Myocyte (in vitro differentiated cells): ENCODE measurements at regions not wholly inside any gene's neighbourhood (a gene's known extent, or its start where the extent isn't known, plus 50 kb on each side); places are given as distances from the start of the nearest gene placed in this dataset.
"Not testable (repeated sequence)": the region's sequence is repeated elsewhere in the genome, so short reads cannot be mapped to it uniquely, and the experiment has no call there.

Experiments used
- DNase-seq: peaks from one replicate; pipeline ENCODE4 v3.0.0-alpha.2; 2012; ENCODE audit warnings: low read depth

GRCh38 chr11:37465221-37465620, 867.2 kb upstream of the RAG2 start:
- no peak for DNase-seq

GRCh38 chr11:37459456-37459855, 861.4 kb upstream of the RAG2 start:
- DNase-seq = no peak

DNA sequence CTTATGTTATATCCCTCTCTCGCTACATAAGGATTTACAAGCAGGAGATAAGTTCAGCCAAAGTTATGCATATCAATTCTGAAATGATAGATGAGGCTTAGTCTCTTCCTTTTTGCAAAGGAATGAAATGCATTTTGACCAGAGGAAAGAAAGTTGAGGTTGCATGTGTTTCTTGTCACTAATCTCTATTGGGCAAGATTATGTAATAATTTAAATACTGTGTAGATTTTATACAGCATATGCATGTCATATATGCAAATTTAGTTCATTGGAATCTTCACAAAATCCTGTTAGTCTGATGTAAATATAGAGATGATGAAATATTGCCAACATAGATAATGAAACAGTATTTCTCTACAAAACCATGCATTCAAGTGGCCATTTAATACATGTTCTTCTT, 858.7 kb upstream of the RAG2 start:
- DNase-seq = no peak

GRCh38 chr11:37451903-37452302, 853.9 kb upstream of the RAG2 start:
- no peak for DNase-seq

DNA sequence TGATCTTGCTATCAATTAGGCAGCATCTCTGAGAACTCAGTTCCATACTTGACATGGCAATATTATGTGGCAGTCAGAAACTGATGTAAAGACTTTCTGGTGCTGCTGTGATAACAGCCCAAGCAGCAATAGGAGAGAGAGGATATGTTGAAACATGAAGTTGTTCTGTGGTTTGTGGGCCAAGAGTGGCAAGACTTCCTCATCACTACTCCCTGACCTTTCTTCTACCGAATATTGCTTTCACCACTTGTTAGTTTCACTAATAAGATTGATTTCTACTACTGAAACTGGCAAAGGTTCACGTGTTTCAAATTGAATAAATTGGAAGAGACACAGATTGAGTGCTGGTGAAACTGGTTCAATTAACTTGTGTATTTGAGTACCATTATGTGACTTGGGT, 852.6 kb upstream of the RAG2 start:
- DNase-seq = peak; percentile 3

GRCh38 chr11:37449146-37449545, 851.1 kb upstream of the RAG2 start:
- peak; percentile 67 for DNase-seq

DNA sequence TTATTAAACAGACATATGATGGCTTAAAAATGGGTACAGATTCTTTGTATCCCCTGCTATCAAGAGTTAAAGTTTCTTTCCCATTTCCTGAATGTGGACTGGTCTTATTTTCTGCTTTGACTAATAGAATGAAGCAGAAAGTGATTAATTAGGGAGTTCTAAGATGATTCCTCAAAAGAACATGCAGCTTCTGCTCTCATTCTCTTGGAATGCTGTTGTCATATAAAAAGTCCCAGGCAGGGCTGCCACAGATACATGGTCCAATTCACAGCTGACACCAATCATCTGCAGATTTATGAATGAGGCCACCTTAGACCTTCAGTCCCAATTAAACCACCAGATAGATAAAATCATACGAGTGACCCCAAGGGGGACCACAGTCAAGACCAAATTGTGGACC, 844.5 kb upstream of the RAG2 start:
- DNase-seq = no peak

GRCh38 chr11:37431633-37432230, 833.7 kb upstream of the RAG2 start:
- DNase-seq = not testable (repeated sequence)

DNA sequence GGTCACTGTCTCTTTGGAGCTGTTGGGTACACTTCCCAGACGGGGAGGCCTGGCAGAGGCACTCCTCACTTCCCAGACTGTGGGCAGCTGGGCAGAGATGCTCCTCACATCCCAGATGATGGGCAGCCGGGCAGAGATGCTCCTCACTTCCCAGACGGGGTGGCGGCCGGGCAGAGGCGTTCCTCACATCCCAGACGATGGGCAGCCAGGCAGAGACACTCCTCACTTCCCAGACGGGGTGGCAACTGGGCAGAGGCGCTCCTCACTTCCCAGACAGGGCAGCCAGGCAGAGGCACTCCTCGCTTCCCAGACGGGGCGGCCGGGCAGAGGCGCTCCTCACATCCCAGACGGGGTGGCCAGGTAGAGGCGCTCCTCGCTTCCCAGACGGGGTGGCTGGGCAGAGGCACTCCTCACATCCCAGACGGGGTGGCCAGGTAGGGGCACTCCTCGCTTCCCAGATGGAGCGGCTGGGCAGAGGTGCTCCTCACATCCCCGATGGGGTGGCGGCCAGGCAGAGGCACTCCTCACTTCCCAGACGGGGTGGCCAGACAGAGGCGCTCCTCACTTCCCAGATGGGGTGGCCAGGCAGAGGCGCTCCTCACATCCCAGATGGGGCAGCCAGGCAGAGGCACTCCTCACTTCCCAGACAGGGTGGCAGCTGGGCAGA, 833.1 kb upstream of the RAG2 start:
- not testable (repeated sequence) for DNase-seq

DNA sequence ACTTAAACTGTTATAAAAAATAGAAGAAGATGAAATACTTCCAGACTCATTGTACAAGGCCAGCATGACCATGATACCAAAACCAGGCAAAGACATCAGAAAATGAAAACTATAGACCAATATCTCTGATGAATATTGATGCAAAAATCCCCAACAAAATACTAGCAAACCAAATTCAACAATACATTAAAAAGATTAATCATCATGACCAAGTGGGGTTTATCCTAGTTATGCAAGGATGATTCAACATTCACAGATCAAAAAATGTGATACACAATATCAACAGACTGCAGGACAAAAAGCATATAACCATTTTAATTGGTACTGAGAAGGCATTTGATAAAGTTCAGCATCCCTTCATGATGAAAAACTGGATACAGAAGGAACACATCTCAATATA, 824.5 kb upstream of the RAG2 start:
- DNase-seq = no peak

DNA sequence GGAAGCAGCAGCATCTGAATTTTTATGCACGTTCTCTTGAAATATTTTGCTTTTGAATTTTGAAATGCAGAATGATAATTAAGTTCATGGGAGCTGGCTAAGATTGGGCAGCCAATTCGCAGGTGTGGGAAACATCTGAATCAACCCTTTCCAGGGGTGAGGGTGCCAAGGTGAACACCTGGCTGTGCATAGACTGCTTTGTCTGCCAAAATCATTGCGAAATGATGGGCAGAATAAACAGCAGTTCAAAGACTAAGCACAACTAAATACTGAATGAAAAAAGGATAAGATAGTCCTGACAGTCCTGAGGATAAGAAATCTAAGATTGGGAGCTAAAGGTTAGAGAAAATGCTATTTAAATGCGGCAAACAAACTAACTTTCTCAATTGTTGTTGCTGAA, 813.3 kb upstream of the RAG2 start:
- DNase-seq = no peak

DNA sequence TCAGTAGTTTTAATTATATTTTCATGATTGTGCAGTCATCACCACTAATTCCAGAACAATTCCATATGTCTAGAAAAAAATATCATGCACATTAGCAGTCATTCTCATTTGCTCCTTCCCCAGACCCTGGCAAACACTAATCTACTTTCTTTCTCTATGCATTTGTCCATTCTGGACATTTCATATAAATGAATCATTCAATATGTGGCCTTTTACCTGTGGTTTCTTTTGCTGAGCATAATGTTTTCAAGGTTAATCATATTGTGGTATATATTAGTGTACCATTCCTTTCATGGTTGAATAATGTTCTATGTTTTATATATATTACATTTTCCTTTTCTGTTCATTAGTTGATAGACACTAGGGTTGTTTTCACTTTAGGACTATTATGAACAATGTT, 811.1 kb upstream of the RAG2 start:
- no peak for DNase-seq

GRCh38 chr11:37407461-37407860, 809.4 kb upstream of the RAG2 start:
- no peak for DNase-seq

DNA sequence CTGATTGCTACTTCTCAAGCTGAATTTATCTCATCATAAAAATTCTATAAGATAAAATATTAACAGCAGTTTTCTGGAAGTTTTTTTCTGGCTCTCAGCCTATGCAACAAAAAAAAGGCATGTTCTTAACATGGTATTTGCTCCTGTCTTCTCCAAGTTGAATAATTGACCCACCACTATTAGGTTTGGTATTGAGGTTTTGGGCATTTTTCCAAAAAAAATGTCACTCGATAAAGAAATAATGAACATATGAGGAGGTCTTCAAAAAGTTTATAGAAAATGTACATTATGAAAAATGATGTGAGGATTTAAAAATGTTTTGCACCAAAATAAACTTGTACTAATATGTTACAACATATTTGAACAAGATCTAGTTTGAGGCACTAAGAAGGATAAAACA, 808.6 kb upstream of the RAG2 start:
- no peak for DNase-seq

DNA sequence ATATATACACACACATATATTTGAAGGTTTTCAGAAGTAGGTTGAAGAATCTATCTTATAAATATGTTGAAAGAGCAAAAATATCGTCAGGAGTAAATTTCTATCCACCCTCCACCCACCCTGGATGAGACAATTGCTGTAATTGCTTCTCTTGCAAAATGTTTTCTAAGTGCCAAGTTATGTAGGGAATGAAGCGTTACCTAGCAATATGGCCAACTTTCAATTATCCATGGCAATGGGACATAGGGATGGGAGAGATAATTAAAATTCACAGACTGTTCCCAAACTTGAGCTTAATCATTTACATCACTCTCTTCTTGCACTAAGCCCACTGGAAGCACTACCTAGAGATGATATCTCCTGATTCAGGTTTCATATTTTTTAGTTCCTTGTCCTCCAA, 806.2 kb upstream of the RAG2 start:
- DNase-seq = no peak

GRCh38 chr11:37402663-37403062, 804.6 kb upstream of the RAG2 start:
- no peak for DNase-seq

GRCh38 chr11:37394236-37394870, 796.3 kb upstream of the RAG2 start:
- DNase-seq = peak; percentile 1

- DNase-seq = no peak
Measured at GRCh38 chr11:37391615-37392014, 793.6 kb upstream of the RAG2 start.

DNA sequence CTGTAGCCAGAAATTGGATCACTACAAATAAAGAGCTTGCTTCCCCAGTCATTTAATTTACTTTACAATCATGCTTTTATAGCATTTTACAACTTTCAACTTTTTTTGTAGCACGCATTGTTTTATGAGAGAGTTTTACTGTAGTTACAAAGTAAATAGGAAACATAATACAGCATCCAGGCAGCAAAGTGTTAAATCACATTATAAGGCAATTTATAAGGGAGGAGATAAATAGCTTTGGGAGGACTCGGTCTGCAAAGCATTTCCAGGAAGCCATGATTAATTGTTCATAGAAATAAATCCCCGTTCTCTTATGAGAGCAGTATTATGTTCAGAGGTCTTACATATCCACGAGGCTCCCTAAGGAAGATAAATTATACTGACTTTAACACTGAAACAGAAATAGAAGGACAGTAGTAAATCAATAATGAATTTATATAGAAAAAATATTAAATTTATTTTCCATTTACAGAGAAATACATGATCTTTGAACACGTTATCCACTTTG, 792.6 kb upstream of the RAG2 start:
- no peak for DNase-seq

DNA sequence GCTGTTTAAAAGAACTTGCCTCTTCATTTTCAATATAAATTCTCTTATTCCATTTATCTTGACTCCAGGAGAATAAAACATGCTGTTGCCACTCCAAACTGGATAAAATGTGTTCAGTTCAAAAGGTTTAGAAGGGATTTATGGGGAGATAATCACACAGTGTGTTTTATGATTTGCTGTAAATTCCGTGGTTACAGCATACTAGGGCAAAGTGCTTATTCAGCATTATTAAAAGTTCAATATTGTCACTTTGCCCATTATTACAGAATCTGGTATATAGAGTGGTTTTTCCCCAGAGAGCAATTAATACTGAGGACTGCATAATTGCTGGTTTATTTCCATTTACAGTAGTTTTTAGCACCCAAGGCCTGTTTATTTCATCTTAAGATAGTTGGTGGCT, 780.9 kb upstream of the RAG2 start:
- DNase-seq = no peak

DNA sequence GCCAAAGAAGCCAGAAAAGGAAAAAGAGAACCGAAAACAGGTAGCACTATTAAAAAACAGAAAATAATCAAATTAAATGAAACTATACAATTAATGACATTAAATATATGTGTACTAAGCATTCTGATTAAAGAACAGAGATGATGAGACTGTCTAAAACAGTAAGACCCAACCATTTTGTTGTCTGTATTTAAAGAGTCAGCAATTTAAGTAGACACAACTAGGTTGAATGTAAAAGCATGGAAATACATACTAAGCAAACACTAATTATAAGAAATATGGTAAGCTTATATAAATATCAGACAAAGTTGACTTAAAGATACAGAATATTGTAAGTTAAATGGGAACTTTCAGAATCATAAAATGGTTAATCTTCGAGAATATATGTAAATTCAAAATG, 774.6 kb upstream of the RAG2 start:
- DNase-seq = no peak

DNA sequence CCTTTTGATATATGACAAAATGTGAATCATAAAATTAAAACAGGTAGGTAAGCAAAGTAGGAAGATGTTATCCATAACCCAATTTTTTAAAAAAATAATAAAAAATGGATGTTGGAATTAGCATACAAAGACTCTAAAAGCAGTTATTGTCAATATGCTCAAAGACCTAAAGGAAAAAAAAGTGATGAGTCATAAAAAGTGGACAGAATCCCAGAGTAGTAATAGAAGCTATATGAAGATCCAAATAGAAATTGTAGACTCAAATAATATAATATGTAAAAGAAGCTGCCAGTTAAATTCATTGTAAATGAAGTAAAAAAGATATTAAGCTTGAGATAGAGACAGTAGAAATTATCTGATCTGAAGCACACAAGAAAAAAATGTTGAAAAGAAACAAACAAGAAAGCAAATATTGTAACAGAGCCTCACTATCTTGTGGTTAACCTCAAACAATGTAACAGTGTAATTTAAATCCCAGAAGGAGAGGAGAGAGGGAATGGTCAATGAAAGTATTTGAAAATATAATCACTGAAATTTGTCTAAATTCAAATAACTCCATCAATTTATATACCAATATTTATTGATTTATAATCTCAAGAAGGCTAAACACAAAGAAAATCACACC, 773.4 kb upstream of the RAG2 start:
- no peak for DNase-seq
